Lung (tissue), 11 donors: ENCODE measurements at regions not wholly inside any gene's neighbourhood (a gene's known extent, or its start where the extent isn't known, plus 50 kb on each side); places are given as distances from the start of the nearest gene placed in this dataset.

Source experiments
- ATAC-seq: fragments of 200-7000 bp; cut with Tn5 transposase; one replicate; pipeline ENCODE4 v1.9.1; 2020; ENCODE audit warnings: moderate number of reproducible peaks; ENCODE audit not compliant: insufficient read depth, low FRiP score
- DNase-seq, 3 donors: peaks; one replicate each; pipeline ENCODE4 v3.0.0-alpha.2; 2013 to 2017
- H3K27ac ChIP-seq, 2 donors: one replicate each; pipeline ENCODE4 v1.5.1; 2013; ENCODE audit warnings: mild to moderate bottlenecking in 2 of 2, moderate library complexity in 2 of 2, control low read depth in 1 of 2, inconsistent platforms in 1 of 2, low read depth in 1 of 2, low read length in 1 of 2
- H3K27me3 ChIP-seq, 3 donors: one replicate each; pipeline ENCODE4 v1.5.1; 2013; ENCODE audit warnings: low read length in 2 of 3; ENCODE audit not compliant: control insufficient read depth in 3 of 3, insufficient read depth in 3 of 3
- H3K36me3 ChIP-seq, 4 donors: one replicate each; pipeline ENCODE4 v1.5.1; 2013; ENCODE audit warnings: low read length in 4 of 4, mild to moderate bottlenecking in 1 of 4, moderate library complexity in 1 of 4; ENCODE audit not compliant: control insufficient read depth in 4 of 4, insufficient read depth in 4 of 4
- H3K4me1 ChIP-seq, 5 donors: one replicate each; pipeline ENCODE4 v1.5.1; 2013; ENCODE audit warnings: low read length in 5 of 5, mild to moderate bottlenecking in 2 of 5, moderate library complexity in 1 of 5; ENCODE audit not compliant: control insufficient read depth in 5 of 5, insufficient read depth in 5 of 5
- H3K4me3 ChIP-seq: one replicate; pipeline ENCODE4 v1.5.1; 2013; ENCODE audit warnings: mild to moderate bottlenecking, control low read depth, moderate library complexity
- H3K9ac ChIP-seq, 2 donors: one replicate each; pipeline ENCODE4 v1.5.1; 2013; ENCODE audit warnings: low read length in 2 of 2, control low read depth in 1 of 2; ENCODE audit not compliant: insufficient read depth in 1 of 2
- H3K9me3 ChIP-seq, 4 donors: one replicate each; pipeline ENCODE4 v1.5.1; 2013; ENCODE audit warnings: low read length in 3 of 4, mild to moderate bottlenecking in 1 of 4, moderate library complexity in 1 of 4; ENCODE audit not compliant: control insufficient read depth in 4 of 4, insufficient read depth in 3 of 4
- WGBS, 2 donors: extraction: QIAGEN DNeasy Blood & Tissue Kit; methylation state at CpG; one replicate each; pipeline ENCODE4 v1.1.7; 2013; 5-methylcytosine and 5-hydroxymethylcytosine counted together
- TF ChIP-seq, protein P1 (sequence below): IDR thresholded peaks from 2 replicates; pipeline ENCODE4 v1.5.1; 2012; ENCODE audit warnings: mild to moderate bottlenecking; ENCODE audit errors: control extremely low read depth, extremely low read depth
- donor health status: control.
- donor health status: control.
- donor health status: Bipolar disorder and iron deficiency.
- donor health status: healthy.
- donor health status: DM: yes; HTN: yes; CAD: no.

DNA sequence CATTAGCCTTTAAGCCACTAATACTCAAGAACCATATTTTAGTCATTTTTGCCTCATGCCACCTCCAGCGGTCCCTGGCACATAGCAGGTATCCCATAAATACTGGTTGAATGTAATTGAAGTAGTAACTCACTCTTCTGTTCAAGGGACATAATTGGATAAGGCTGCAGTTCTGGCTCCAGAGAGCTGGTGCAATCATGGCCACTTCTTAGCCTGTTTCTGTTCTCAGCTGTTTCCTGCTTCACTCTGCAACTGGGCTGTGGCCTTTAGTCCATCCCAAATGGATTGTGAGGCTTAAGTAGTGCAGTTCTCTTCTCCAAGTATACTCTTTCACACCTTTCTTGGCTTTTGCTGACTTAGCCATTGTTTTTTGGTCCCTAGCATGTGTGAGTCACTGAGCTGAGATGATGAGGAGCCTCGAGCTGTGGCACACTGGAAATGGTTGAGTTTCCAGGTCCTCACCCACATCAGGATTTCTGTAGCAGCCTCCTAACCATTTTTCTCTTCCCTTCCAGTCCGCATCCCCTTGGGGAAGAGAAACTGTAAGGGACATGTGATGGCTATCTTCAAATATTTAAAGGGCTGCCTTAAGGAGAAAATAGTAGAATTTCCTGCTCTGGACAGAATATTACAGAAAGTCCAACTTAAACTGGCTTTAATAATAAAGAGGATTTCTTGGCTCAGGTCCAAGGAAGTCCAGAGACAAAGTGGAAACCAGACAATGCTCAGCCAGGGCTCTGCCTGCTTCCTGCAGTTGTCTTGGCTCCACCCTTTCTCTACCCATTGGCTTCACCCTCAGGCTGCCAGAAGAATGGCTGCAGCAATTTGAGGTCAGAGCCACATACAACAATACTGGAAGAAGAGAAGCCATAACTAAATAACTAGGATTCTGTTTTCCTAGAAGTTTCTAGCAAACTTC, 305.4 kb upstream of the ROPN1 start:
- TF ChIP-seq, protein P1, sequence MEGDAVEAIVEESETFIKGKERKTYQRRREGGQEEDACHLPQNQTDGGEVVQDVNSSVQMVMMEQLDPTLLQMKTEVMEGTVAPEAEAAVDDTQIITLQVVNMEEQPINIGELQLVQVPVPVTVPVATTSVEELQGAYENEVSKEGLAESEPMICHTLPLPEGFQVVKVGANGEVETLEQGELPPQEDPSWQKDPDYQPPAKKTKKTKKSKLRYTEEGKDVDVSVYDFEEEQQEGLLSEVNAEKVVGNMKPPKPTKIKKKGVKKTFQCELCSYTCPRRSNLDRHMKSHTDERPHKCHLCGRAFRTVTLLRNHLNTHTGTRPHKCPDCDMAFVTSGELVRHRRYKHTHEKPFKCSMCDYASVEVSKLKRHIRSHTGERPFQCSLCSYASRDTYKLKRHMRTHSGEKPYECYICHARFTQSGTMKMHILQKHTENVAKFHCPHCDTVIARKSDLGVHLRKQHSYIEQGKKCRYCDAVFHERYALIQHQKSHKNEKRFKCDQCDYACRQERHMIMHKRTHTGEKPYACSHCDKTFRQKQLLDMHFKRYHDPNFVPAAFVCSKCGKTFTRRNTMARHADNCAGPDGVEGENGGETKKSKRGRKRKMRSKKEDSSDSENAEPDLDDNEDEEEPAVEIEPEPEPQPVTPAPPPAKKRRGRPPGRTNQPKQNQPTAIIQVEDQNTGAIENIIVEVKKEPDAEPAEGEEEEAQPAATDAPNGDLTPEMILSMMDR, result no peak
- Histone ChIP-seq H3K4me3 (no peak overlapping the region), H3K9ac (no peak overlapping the region), H3K27ac (no peak overlapping the region), H3K36me3 (peaks cover 0 to 5% (median 1%) of the 10 kb centered on the region in 4 donors), H3K4me1 (peaks cover 0 to 25% (median 10%) of the 10 kb centered on the region in 5 donors), H3K9me3 (peaks cover 0 to 3% (median 0%) of the 10 kb centered on the region in 4 donors), H3K27me3 (no peaks in the 10 kb centered on the region)
- WGBS, 2 donors, result 77 to 82% methylated on average over 3 of the region's 3 CpGs
- ATAC-seq (peak; percentile 55), DNase-seq (peak in 2 of 3 donors; percentile 56 to 63)

DNA sequence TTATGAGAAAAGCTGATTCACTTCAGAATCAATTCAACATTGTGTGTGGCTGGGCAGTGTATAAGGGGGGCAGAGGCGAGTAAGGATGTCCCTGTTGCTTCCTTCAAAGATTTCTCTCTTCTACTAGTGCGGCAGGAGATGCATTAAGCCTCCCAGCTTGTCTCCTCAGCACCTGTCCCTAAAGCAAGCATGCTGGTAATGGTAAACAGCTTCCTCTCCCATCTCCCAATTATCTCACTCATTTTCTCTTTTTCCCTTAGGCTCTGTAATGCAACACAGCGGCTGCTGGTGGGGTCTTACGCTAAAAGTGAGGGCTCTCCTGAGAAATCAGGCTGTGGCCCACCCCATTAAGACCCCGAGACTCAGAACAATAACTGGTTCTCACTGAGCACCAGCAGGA, 306.4 kb upstream of the ROPN1 start:
- peaks cover 0 to 25% (median 10%) of the 10 kb centered on the region in 5 donors for H3K4me1 ChIP-seq
- peaks cover 0 to 3% (median 0%) of the 10 kb centered on the region in 4 donors for H3K9me3 ChIP-seq
- no peak overlapping the region for H3K9ac ChIP-seq
- H3K36me3 ChIP-seq, result peaks cover 0 to 5% (median 1%) of the 10 kb centered on the region in 4 donors
- ATAC-seq (no peak), DNase-seq (no peak)
- 89 to 92% methylated on average over 5 of the region's 5 CpGs for WGBS, 2 donors
- TF ChIP-seq, protein P1, result no peak
- H3K4me3 ChIP-seq, result no peak overlapping the region
- H3K27ac ChIP-seq, result no peak overlapping the region
- H3K27me3 ChIP-seq, result no peaks in the 10 kb centered on the region

DNA sequence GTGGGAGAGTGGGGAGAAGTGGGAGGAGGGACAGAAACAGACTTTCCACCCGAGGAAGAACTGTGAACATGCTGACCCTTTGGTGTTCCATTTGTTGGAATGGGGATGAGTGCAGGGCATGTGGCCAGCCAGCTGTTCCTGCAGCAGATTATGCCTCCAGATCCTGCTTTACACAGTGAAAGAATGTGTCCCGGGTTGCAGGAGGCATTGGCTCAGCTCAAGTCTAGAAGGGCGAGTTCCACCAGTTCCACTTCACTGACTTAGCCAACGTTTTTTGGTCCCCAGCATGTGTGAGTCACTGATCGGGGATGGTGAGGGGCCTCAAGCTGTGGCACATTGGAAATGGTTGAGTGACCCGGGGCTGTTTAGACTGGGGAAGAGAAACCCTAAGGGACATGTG, 307.0 kb upstream of the ROPN1 start:
- no peak overlapping the region for H3K9ac ChIP-seq
- peak; percentile 63 to 74 (median 67) for DNase-seq
- H3K4me3 ChIP-seq, result no peak overlapping the region
- peaks cover 0 to 25% (median 10%) of the 10 kb centered on the region in 5 donors for H3K4me1 ChIP-seq
- WGBS, 2 donors, result 50 to 61% methylated on average over 6 of the region's 6 CpGs
- ATAC-seq, result no peak
- peaks cover 0 to 3% (median 0%) of the 10 kb centered on the region in 4 donors for H3K9me3 ChIP-seq
- H3K36me3 ChIP-seq, result peaks cover 0 to 5% (median 1%) of the 10 kb centered on the region in 4 donors
- TF ChIP-seq, protein P1, result no peak
- no peak overlapping the region for H3K27ac ChIP-seq
- H3K27me3 ChIP-seq, result no peaks in the 10 kb centered on the region
